Heart right ventricle (tissue), 16 donors: ENCODE measurements at regions not wholly inside any gene's neighbourhood (a gene's known extent, or its start where the extent isn't known, plus 50 kb on each side); places are given as distances from the start of the nearest gene placed in this dataset.

Source experiments
- ATAC-seq, 8 donors: fragments of 200-7000 bp; cut with Tn5 transposase; one replicate each; pipeline ENCODE4 v1.9.1; 2020; ENCODE audit warnings: mild to moderate bottlenecking in 8 of 8, moderate library complexity in 8 of 8, moderate number of reproducible peaks in 1 of 8
- DNase-seq, 2 donors: peaks; one replicate each; pipeline ENCODE4 v3.0.0-alpha.2; 2020
- H3K27ac ChIP-seq, 10 donors: fragments of 200-600 bp; sonication (generic) in 2 of 10; one replicate each; pipeline versions ENCODE4 v1.5.0 to v1.8.0; 2020 to 2022; ENCODE audit warnings: mild to moderate bottlenecking in 3 of 10
- H3K27me3 ChIP-seq, 7 donors: fragments of 200-600 bp; one replicate each; pipeline ENCODE4 v1.8.0; 2021 to 2022; ENCODE audit warnings: mild to moderate bottlenecking in 2 of 7
- H3K36me3 ChIP-seq, 9 donors: fragments of 200-600 bp; sonication (generic) in 1 of 9; one replicate each; pipeline versions ENCODE4 v1.5.0 to v1.8.0; 2020 to 2022; ENCODE audit warnings: mild to moderate bottlenecking in 2 of 9
- H3K4me1 ChIP-seq, 9 donors: fragments of 200-600 bp; sonication (generic) in 1 of 9; one replicate each; pipeline versions ENCODE4 v1.5.0 to v1.8.0; 2020 to 2022; ENCODE audit warnings: mild to moderate bottlenecking in 4 of 9
- H3K4me3 ChIP-seq, 10 donors: fragments of 200-600 bp; sonication (generic) in 2 of 10; one replicate each; pipeline versions ENCODE4 v1.5.0 to v1.8.0; 2020 to 2022; ENCODE audit warnings: mild to moderate bottlenecking in 7 of 10, moderate library complexity in 2 of 10
- H3K9me3 ChIP-seq, 11 donors: fragments of 200-600 bp in 10 of 11; sonication (generic) in 2 of 11; one replicate each; pipeline versions ENCODE4 v1.5.0 to v1.8.0; 2013 to 2022; ENCODE audit warnings: mild to moderate bottlenecking in 2 of 11, control low read depth in 1 of 11, moderate library complexity in 1 of 11
- WGBS, 2 donors: extraction: QIAGEN DNeasy Blood & Tissue Kit; methylation state at CpG; one replicate each; pipeline ENCODE4 v1.1.7; 2013; ENCODE audit warnings: inconsistent platforms in 1 of 2; 5-methylcytosine and 5-hydroxymethylcytosine counted together
- intact Hi-C, 10 donors: fragments of 100-400 bp; cut with DNase I; formaldehyde crosslinking; loops; one replicate each; pipeline versions ENCODE4 v1.11.1 to v1.14.2; 2022
- TF ChIP-seq, protein P1 (sequence below), 9 donors: fragments of 200-600 bp; sonication (generic) in 2 of 9; IDR thresholded peaks; one replicate each; pipeline versions ENCODE4 v1.5.0 to v1.8.0; 2021 to 2022; ENCODE audit warnings: antibody characterized with exemption in 9 of 9, mild to moderate bottlenecking in 5 of 9, moderate library complexity in 1 of 9
- donor health status: Arrhythmogenic right ventricular cardiomyopathy.
- donor health status: ischemic (EF 13 %, LVEDD 7.1; RV severe dilation, severe dysfunction).
- donor health status: healthy with polysubstance abuse.
- donor health status: DM: no; HTN: yes; CAD: no.
- donor health status: DM: no; HTN: no; CAD: no.
- donor health status: ischemic (EF 25% LVEDD 6.9; RV normal size, moderate dysfunction).
- donor health status: ischemic (EF 25% LVEDD 5.7; RV mildly dilated, moderate dysfunction).
- donor health status: healthy.
- donor health status: DM: yes; HTN: yes; CAD: no.
- donor health status: Ischemic cardiomyopathy.
- donor health status: ischemic (EF 35%, LVEDD 5.7; RV mildly dilated, moderate dysfunction).
- donor health status: nonischemic (EF 11% LVEDD 7.7; RV severe dilation, severe dysfunction).
- donor health status: DM: yes; HTN: yes; CAD: no.
- donor health status: PGD.
- donor health status: ischemic (EF 29% LVEDD 5.4; RV normal size, mild dysfunction).
- donor health status: nonischemic (EF 23%, LVEDD 6.1; RV moderate dilation, normal function).

DNA sequence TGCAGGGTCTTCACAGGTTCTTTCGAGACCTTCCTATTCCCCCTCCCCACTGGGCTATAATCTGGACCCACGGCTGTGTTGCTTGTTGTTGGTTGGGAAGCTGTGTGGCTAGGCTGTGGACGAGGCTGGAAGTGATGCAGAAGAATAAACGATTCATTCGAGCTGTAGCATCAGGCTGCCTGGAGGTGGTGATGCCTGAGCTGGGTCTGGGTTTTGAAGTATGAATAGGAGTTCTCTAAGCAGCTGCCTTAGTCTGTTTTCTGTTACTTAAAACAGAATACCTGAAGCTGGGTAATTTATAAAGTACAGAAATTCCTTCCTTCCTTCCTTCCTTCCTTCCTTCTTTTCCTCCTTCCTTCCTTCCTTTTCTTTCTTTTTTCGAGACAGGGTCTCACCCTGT lies 126.5 kb upstream of the ZEB1 start:
- no peak for DNase-seq
- WGBS, 2 donors: 91 to 93% methylated on average over 6 of the region's 6 CpGs
- TF ChIP-seq, protein P1, sequence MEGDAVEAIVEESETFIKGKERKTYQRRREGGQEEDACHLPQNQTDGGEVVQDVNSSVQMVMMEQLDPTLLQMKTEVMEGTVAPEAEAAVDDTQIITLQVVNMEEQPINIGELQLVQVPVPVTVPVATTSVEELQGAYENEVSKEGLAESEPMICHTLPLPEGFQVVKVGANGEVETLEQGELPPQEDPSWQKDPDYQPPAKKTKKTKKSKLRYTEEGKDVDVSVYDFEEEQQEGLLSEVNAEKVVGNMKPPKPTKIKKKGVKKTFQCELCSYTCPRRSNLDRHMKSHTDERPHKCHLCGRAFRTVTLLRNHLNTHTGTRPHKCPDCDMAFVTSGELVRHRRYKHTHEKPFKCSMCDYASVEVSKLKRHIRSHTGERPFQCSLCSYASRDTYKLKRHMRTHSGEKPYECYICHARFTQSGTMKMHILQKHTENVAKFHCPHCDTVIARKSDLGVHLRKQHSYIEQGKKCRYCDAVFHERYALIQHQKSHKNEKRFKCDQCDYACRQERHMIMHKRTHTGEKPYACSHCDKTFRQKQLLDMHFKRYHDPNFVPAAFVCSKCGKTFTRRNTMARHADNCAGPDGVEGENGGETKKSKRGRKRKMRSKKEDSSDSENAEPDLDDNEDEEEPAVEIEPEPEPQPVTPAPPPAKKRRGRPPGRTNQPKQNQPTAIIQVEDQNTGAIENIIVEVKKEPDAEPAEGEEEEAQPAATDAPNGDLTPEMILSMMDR (IDR thresholded peaks at IDR 0.05): no peak
- Histone ChIP-seq H3K27ac (no peak overlapping the region), H3K4me3 (no peak overlapping the region), H3K27me3 (no peaks in the 10 kb centered on the region), H3K9me3 (peaks cover 0 to 4% (median 0%) of the 10 kb centered on the region in 11 donors), H3K4me1 (peaks cover 0 to under 1% (median 0%) of the 10 kb centered on the region in 9 donors), H3K36me3 (no peaks in the 10 kb centered on the region)
- no peak for ATAC-seq
- intact Hi-C loops: no loop called here

DNA sequence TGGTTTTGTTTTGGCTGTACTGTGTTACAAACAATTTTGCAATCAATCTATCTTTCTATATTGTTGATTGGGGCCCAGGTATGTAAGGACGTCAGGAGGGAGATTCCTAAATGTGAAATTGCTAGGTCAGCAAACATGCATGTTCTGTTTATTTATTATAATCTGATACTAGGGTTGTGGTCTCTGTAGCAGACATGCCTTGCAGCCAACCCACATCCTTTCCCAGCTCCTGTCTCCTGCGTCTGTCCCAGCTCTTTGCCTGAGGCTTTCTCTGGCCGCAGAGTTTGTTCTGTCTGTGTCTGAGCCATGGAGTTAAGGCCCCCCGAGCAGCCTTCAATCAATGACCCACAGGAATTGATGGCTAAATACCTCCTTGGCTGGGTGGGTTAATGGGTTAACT lies 124.0 kb upstream of the ZEB1 start:
- peaks cover 0 to 4% (median 0%) of the 10 kb centered on the region in 11 donors for H3K9me3 ChIP-seq
- no peaks in the 10 kb centered on the region for H3K36me3 ChIP-seq
- DNase-seq: no peak
- TF ChIP-seq, protein P1 (IDR thresholded peaks at IDR 0.05): no peak
- 83 to 88% methylated on average over 4 of the region's 4 CpGs for WGBS, 2 donors
- H3K4me3 ChIP-seq: no peak overlapping the region
- intact Hi-C loops: no loop called here
- no peaks in the 10 kb centered on the region for H3K27me3 ChIP-seq
- no peak for ATAC-seq
- H3K4me1 ChIP-seq: no peaks in the 10 kb centered on the region
- no peak overlapping the region for H3K27ac ChIP-seq

DNA sequence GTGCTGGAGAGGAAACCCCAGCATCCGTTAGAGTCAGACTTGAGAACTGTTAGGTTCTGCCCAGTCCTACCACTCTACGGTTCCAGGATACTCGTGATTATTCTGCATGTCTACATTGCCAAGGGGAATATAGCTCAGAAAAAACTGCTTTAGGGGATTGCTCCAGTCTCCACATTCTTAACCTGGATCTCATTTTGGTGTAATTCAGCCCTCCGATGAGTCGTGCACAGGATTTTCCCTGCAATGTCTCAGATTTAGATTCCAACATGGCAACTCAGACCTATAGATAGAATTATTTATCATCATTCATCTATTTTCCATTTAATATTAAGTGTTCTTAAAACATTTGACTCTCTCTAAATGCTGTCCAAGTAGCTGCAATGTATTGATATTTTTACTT lies 121.1 kb upstream of the ZEB1 start:
- H3K36me3 ChIP-seq: no peaks in the 10 kb centered on the region
- no peaks in the 10 kb centered on the region for H3K9me3 ChIP-seq
- WGBS, 2 donors: 80 to 88% methylated on average over 5 of the region's 5 CpGs
- no peak overlapping the region for H3K27ac ChIP-seq
- no peaks in the 10 kb centered on the region for H3K27me3 ChIP-seq
- DNase-seq (no peak), ATAC-seq (no peak)
- H3K4me3 ChIP-seq: no peak overlapping the region
- no peaks in the 10 kb centered on the region for H3K4me1 ChIP-seq
- TF ChIP-seq, protein P1 (IDR thresholded peaks at IDR 0.05): no peak
- intact Hi-C loops: no loop called here

DNA sequence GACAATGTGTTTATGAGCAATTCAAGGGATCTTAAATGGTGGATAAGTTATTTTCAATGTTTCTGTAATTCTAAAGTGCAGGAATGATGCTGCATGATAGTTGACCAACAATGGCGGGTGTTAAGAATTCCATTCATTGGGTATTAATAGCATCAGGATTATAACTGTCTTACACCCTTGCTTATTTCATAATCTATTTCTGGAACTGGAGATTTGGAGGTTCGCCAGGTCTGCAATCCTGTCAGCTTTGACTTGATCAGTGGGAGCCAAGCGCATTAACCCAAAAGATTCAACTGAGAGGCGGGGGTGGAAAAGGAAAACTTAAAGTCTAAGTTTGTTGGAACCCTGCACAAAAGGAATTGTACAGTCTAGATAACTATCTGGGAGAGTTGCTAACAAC lies 114.9 kb upstream of the ZEB1 start:
- H3K27me3 ChIP-seq: no peaks in the 10 kb centered on the region
- TF ChIP-seq, protein P1 (IDR thresholded peaks at IDR 0.05): no peak
- no peaks in the 10 kb centered on the region for H3K9me3 ChIP-seq
- peak overlapping the region in 5 of 10 donors; percentile 12 to 68 (median 46) for H3K27ac ChIP-seq
- DNase-seq (peak in 1 of 2 donors; percentile 85), ATAC-seq (peak; percentile 84 to 96 (median 90))
- H3K36me3 ChIP-seq: no peaks in the 10 kb centered on the region
- no peak overlapping the region for H3K4me3 ChIP-seq
- peaks cover 0 to 20% (median 12%) of the 10 kb centered on the region in 9 donors for H3K4me1 ChIP-seq
- intact Hi-C loops: no loop called here
- 20 to 24% methylated on average over 4 of the region's 4 CpGs for WGBS, 2 donors
